OCI-LY1 (cell line): ENCODE measurements at regions not wholly inside any gene's neighbourhood (a gene's known extent, or its start where the extent isn't known, plus 50 kb on each side); places are given as distances from the start of the nearest gene placed in this dataset.

ENCODE experiments used
- H2AFZ ChIP-seq: fragments of 200-600 bp; sonication (generic), shearing (Covaris generic); 2 replicates; pipeline ENCODE4 v1.6.0; 2014; ENCODE audit warnings: antibody characterized with exemption, mild to moderate bottlenecking, low read length
- H3F3A ChIP-seq: fragments of 200-600 bp; sonication (generic), shearing (Covaris generic); 2 replicates; pipeline ENCODE4 v1.6.0; 2014; ENCODE audit warnings: mild to moderate bottlenecking, antibody characterized with exemption, low read length, moderate library complexity; ENCODE audit not compliant: insufficient read depth
- H3K27ac ChIP-seq: fragments of 200-600 bp; sonication (generic); 2 replicates; pipeline ENCODE4 v1.5.1; 2014; ENCODE audit warnings: low read length, mixed run types, mild to moderate bottlenecking, low read depth; ENCODE audit not compliant: poor library complexity, severe bottlenecking
- H3K27me3 ChIP-seq: fragments of 200-600 bp; sonication (generic); 2 replicates; pipeline ENCODE4 v1.6.0; 2014; ENCODE audit warnings: antibody characterized with exemption, mild to moderate bottlenecking, low read length, moderate library complexity; ENCODE audit not compliant: insufficient read depth
- H3K36me3 ChIP-seq: fragments of 200-600 bp; sonication (generic); 2 replicates; pipeline ENCODE4 v1.6.1; 2014; ENCODE audit warnings: mild to moderate bottlenecking, antibody characterized with exemption, low read length, moderate library complexity, mixed read lengths; ENCODE audit not compliant: insufficient read depth
- H3K4me1 ChIP-seq: fragments of 200-600 bp; sonication (generic); 2 replicates; pipeline ENCODE4 v1.5.1; 2014; ENCODE audit warnings: mild to moderate bottlenecking, low read length, moderate library complexity; ENCODE audit not compliant: insufficient read depth, severe bottlenecking
- H3K4me2 ChIP-seq: fragments of 200-600 bp; sonication (generic), shearing (Covaris generic); 2 replicates; pipeline ENCODE4 v1.6.1; 2014; ENCODE audit warnings: low read length
- H3K4me3 ChIP-seq: fragments of 200-600 bp; sonication (generic); 2 replicates; pipeline ENCODE4 v1.5.1; 2014; ENCODE audit warnings: low read length, low read depth, mild to moderate bottlenecking, mixed read lengths; ENCODE audit not compliant: poor library complexity, severe bottlenecking
- H3K79me2 ChIP-seq: fragments of 200-600 bp; shearing (Covaris generic); 2 replicates; pipeline ENCODE4 v1.6.1; 2016; ENCODE audit warnings: mixed run types, low read length, mixed read lengths; ENCODE audit not compliant: insufficient read depth
- H3K9ac ChIP-seq: fragments of 200-600 bp; sonication (generic), shearing (Covaris generic); 2 replicates; pipeline ENCODE4 v1.6.1; 2014; ENCODE audit warnings: mild to moderate bottlenecking, low read length, mixed read lengths
- H3K9me2 ChIP-seq: fragments of 200-600 bp; sonication (generic), shearing (Covaris generic); 2 replicates; pipeline ENCODE4 v1.6.1; 2014; ENCODE audit warnings: low read depth, mild to moderate bottlenecking, low read length, mixed read lengths
- H3K9me3 ChIP-seq: fragments of 200-600 bp; shearing (Covaris generic); 2 replicates; pipeline ENCODE4 v1.6.1; 2014; ENCODE audit warnings: low read length, mixed read lengths
- H4K20me1 ChIP-seq: fragments of 200-600 bp; sonication (generic), shearing (Covaris generic); 2 replicates; pipeline ENCODE4 v1.6.0; 2016; ENCODE audit warnings: mild to moderate bottlenecking, low read length; ENCODE audit not compliant: insufficient read depth
- CTCF ChIP-seq: fragments of 200-600 bp; sonication (generic), shearing (Covaris generic); IDR thresholded peaks from 2 replicates; pipeline ENCODE4 v1.5.1; 2017; ENCODE audit warnings: mild to moderate bottlenecking, antibody characterized with exemption, low read length, moderate library complexity, mixed read lengths
- EZH2 ChIP-seq: fragments of 200-600 bp; sonication (generic), shearing (Covaris generic); IDR thresholded peaks from 2 replicates; pipeline ENCODE4 v1.8.0; 2017; ENCODE audit warnings: borderline replicate concordance, mixed run types, mild to moderate bottlenecking, antibody characterized with exemption, low read length, moderate library complexity, mixed read lengths

- H3K4me1 ChIP-seq, result no peaks in the 10 kb centered on the region
- no peaks in the 10 kb centered on the region for H3K79me2 ChIP-seq
- no peak overlapping the region for H3K27ac ChIP-seq
- no peak overlapping the region for H3K9ac ChIP-seq
- no peaks in the 10 kb centered on the region for H3K27me3 ChIP-seq
- H3K36me3 ChIP-seq, result no peaks in the 10 kb centered on the region
- H3K4me3 ChIP-seq, result no peak overlapping the region
- H3F3A ChIP-seq, result no peaks in the 10 kb centered on the region
- no peaks in the 10 kb centered on the region for H3K9me2 ChIP-seq
- H2AFZ ChIP-seq, result no peak overlapping the region
- H4K20me1 ChIP-seq, result no peaks in the 10 kb centered on the region
- no peak for TF ChIP-seq CTCF
- no peak overlapping the region for H3K4me2 ChIP-seq
- H3K9me3 ChIP-seq, result no peaks in the 10 kb centered on the region
Observed at GRCh38 chr4:142977182-142977581, 131.1 kb upstream of the INPP4B start.

- H2AFZ ChIP-seq, result no peak overlapping the region
- no peaks in the 10 kb centered on the region for H3K36me3 ChIP-seq
- no peaks in the 10 kb centered on the region for H3F3A ChIP-seq
- no peaks in the 10 kb centered on the region for H3K79me2 ChIP-seq
- no peaks in the 10 kb centered on the region for H3K9me2 ChIP-seq
- H3K9me3 ChIP-seq, result no peaks in the 10 kb centered on the region
- H3K27me3 ChIP-seq, result no peaks in the 10 kb centered on the region
- no peaks in the 10 kb centered on the region for H4K20me1 ChIP-seq
- TF ChIP-seq CTCF (no peak), EZH2 (no peak)
- H3K4me1 ChIP-seq, result no peaks in the 10 kb centered on the region
- H3K4me2 ChIP-seq, result no peak overlapping the region
- H3K4me3 ChIP-seq, result no peak overlapping the region
- no peak overlapping the region for H3K27ac ChIP-seq
- no peak overlapping the region for H3K9ac ChIP-seq
Observed at GRCh38 chr4:142983065-142983464, 137.0 kb upstream of the INPP4B start.

GRCh38 chr4:142983589-142983988, 137.5 kb upstream of the INPP4B start:
- Histone ChIP-seq H3K36me3 (no peaks in the 10 kb centered on the region), H3K27ac (no peak overlapping the region), H3K4me1 (no peaks in the 10 kb centered on the region), H3K4me3 (no peak overlapping the region), H4K20me1 (no peaks in the 10 kb centered on the region), H2AFZ (no peak overlapping the region), H3F3A (no peaks in the 10 kb centered on the region), H3K79me2 (no peaks in the 10 kb centered on the region), H3K4me2 (no peak overlapping the region), H3K9ac (no peak overlapping the region), H3K9me2 (no peaks in the 10 kb centered on the region), H3K27me3 (no peaks in the 10 kb centered on the region), H3K9me3 (no peaks in the 10 kb centered on the region)
- TF ChIP-seq CTCF, result no peak
- no peak for TF ChIP-seq EZH2
